Ishikawa (cell line): ENCODE measurements at regions not wholly inside any gene's neighbourhood (a gene's known extent, or its start where the extent isn't known, plus 50 kb on each side); places are given as distances from the start of the nearest gene placed in this dataset.

ENCODE experiments used
- CEBPB ChIP-seq: IDR thresholded peaks from 2 replicates; pipeline ENCODE4 v1.6.1; 2012
- EGR1 ChIP-seq: IDR thresholded peaks from 2 replicates; pipeline ENCODE4 v1.6.1; 2012
- EP300 ChIP-seq: IDR thresholded peaks from 2 replicates; pipeline ENCODE4 v1.6.1; 2012; ENCODE audit warnings: borderline replicate concordance
- NFIC ChIP-seq: IDR thresholded peaks from 2 replicates; pipeline ENCODE4 v1.6.1; 2012
- RAD21 ChIP-seq: IDR thresholded peaks from 2 replicates; pipeline ENCODE4 v1.6.1; 2012; ENCODE audit warnings: low read depth
- TAF1 ChIP-seq: IDR thresholded peaks from 2 replicates; pipeline ENCODE4 v1.6.1; 2012; ENCODE audit warnings: low read depth, mild to moderate bottlenecking
- TCF12 ChIP-seq: IDR thresholded peaks from 2 replicates; pipeline ENCODE4 v1.6.1; 2012; ENCODE audit warnings: low read depth
- TEAD4 ChIP-seq: IDR thresholded peaks from 2 replicates; pipeline ENCODE4 v1.6.1; 2012
- YY1 ChIP-seq: IDR thresholded peaks from 2 replicates; pipeline ENCODE4 v1.6.1; 2012; ENCODE audit warnings: low read depth
- ZBTB7A ChIP-seq: IDR thresholded peaks from 2 replicates; pipeline ENCODE4 v1.6.1; 2012; ENCODE audit warnings: low read depth
- TF ChIP-seq, protein P1 (sequence below): IDR thresholded peaks from 2 replicates; pipeline ENCODE4 v1.6.1; 2012; ENCODE audit warnings: low read depth, mild to moderate bottlenecking
- TF ChIP-seq, protein P2 (sequence below): IDR thresholded peaks from 2 replicates; pipeline ENCODE4 v1.6.1; 2012
- TF ChIP-seq, protein P3 (sequence below): IDR thresholded peaks from 2 replicates; pipeline ENCODE4 v1.6.1; 2012

DNA sequence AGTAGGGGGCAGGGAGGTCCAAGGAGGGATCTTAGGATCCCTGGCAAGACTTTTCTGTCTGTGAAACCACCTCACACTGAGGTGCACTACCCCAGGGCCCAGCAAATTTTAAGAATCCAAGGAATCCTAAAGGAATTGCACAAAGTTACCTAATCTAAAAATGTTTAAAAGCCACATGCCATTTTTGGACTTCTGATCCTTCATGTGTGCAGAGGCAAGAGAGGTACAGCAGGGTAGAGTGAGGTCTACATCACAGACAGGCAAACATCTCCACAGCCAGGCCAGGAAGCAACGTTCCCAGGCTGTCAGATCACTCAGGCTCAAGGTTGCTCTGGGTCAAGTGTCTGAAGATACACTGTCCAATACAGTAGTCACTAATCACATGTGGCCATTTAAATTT, 324.6 kb upstream of the DUSP10 start:
- TF ChIP-seq, protein P1, sequence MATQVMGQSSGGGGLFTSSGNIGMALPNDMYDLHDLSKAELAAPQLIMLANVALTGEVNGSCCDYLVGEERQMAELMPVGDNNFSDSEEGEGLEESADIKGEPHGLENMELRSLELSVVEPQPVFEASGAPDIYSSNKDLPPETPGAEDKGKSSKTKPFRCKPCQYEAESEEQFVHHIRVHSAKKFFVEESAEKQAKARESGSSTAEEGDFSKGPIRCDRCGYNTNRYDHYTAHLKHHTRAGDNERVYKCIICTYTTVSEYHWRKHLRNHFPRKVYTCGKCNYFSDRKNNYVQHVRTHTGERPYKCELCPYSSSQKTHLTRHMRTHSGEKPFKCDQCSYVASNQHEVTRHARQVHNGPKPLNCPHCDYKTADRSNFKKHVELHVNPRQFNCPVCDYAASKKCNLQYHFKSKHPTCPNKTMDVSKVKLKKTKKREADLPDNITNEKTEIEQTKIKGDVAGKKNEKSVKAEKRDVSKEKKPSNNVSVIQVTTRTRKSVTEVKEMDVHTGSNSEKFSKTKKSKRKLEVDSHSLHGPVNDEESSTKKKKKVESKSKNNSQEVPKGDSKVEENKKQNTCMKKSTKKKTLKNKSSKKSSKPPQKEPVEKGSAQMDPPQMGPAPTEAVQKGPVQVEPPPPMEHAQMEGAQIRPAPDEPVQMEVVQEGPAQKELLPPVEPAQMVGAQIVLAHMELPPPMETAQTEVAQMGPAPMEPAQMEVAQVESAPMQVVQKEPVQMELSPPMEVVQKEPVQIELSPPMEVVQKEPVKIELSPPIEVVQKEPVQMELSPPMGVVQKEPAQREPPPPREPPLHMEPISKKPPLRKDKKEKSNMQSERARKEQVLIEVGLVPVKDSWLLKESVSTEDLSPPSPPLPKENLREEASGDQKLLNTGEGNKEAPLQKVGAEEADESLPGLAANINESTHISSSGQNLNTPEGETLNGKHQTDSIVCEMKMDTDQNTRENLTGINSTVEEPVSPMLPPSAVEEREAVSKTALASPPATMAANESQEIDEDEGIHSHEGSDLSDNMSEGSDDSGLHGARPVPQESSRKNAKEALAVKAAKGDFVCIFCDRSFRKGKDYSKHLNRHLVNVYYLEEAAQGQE, result no peak
- TF ChIP-seq EP300 (no peak), TEAD4 (no peak), YY1 (no peak), TCF12 (no peak), RAD21 (no peak), CEBPB (no peak), ZBTB7A (no peak), TAF1 (no peak), EGR1 (no peak), NFIC (no peak)
- TF ChIP-seq, protein P2, sequence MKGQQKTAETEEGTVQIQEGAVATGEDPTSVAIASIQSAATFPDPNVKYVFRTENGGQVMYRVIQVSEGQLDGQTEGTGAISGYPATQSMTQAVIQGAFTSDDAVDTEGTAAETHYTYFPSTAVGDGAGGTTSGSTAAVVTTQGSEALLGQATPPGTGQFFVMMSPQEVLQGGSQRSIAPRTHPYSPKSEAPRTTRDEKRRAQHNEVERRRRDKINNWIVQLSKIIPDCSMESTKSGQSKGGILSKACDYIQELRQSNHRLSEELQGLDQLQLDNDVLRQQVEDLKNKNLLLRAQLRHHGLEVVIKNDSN, result no peak
- TF ChIP-seq, protein P3, sequence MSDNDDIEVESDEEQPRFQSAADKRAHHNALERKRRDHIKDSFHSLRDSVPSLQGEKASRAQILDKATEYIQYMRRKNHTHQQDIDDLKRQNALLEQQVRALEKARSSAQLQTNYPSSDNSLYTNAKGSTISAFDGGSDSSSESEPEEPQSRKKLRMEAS, result no peak
